Pancreas (tissue), 10 donors: ENCODE measurements at regions not wholly inside any gene's neighbourhood (a gene's known extent, or its start where the extent isn't known, plus 50 kb on each side); places are given as distances from the start of the nearest gene placed in this dataset.

Source experiments
- ATAC-seq, 4 donors: fragments of 200-7000 bp; cut with Tn5 transposase; one replicate each; pipeline versions ENCODE4 v1.8.0 to v1.9.1; 2020; ENCODE audit warnings: mild to moderate bottlenecking in 4 of 4, moderate library complexity in 4 of 4
- DNase-seq, 6 donors: peaks; one replicate each; pipeline ENCODE4 v3.0.0-alpha.2; 2020
- FAIRE-seq: peaks from 2 replicates; lab custom pipeline; 2012; peaks lifted over from hg19 to GRCh38; lab: Jason Lieb, UNC
- H3K27ac ChIP-seq, 4 donors: fragments of 200-600 bp; sonication (generic); 1 replicate in 3 of 4; 2 replicates in 1 of 4; pipeline versions ENCODE4 v1.5.0 to v1.8.0; 2020
- H3K27me3 ChIP-seq, 4 donors: fragments of 200-600 bp; one replicate each; pipeline ENCODE4 v1.8.0; 2021
- H3K36me3 ChIP-seq, 3 donors: fragments of 200-600 bp; sonication (generic) in 1 of 3; one replicate each; pipeline versions ENCODE4 v1.5.0 to v1.8.0; 2020 to 2021
- H3K4me1 ChIP-seq, 3 donors: fragments of 200-600 bp; one replicate each; pipeline ENCODE4 v1.8.0; 2021
- H3K4me3 ChIP-seq, 4 donors: fragments of 200-600 bp; sonication (generic) in 2 of 4; one replicate each; pipeline versions ENCODE4 v1.5.0 to v1.8.0; 2020 to 2021
- H3K9me3 ChIP-seq, 4 donors: fragments of 200-600 bp; one replicate each; pipeline ENCODE4 v1.8.0; 2021
- CTCF ChIP-seq, 4 donors: fragments of 200-600 bp; sonication (generic) in 3 of 4; IDR thresholded peaks; one replicate each; pipeline versions ENCODE4 v1.5.0 to v1.8.0; 2021; ENCODE audit warnings: antibody characterized with exemption in 4 of 4
- WGBS, 2 donors: extraction: QIAGEN DNeasy Blood & Tissue Kit; methylation state at CpG; one replicate each; pipeline ENCODE4 v1.1.7; 2013; 5-methylcytosine and 5-hydroxymethylcytosine counted together
- intact Hi-C, 3 donors: fragments of 100-400 bp; cut with DNase I; formaldehyde crosslinking; loops; one replicate each; pipeline versions ENCODE4 v1.11.1 to v1.14.2; 2022
- donor health status: healthy with polysubstance abuse.
- donor health status: DM: no; HTN: no; CAD: no; lungs with moderate emphysema.
- donor health status: DM: no; HTN: no; CAD: no.
- donor health status: control.
- donor health status: control.
- donor health status: Bipolar disorder and iron deficiency.
- donor health status: DM: yes; HTN: yes; CAD: no.
- donor health status: DM: no; HTN: no; CAD: no.
- donor health status: DM: no; HTN: no; CAD: no.
- donor health status: DM: yes; HTN: yes; CAD: no.

- Histone ChIP-seq H3K4me3 (peak overlapping the region in 3 of 4 donors; percentile 53 to 57 (median 56)), H3K4me1 (peaks cover 0 to 3% (median 0%) of the 10 kb centered on the region in 3 donors), H3K9me3 (no peaks in the 10 kb centered on the region), H3K27ac (no peak overlapping the region), H3K27me3 (no peaks in the 10 kb centered on the region), H3K36me3 (no peaks in the 10 kb centered on the region)
- intact Hi-C loops, result no loop called here
- DNase-seq (no peak), ATAC-seq (peak in 3 of 4 donors; percentile 39 to 48 (median 43)), FAIRE-seq (no peak)
- 62 to 68% methylated on average over 9 of the region's 9 CpGs for WGBS, 2 donors
- no peak for TF ChIP-seq CTCF (IDR thresholded peaks at IDR 0.05)
Measured at GRCh38 chr1:244919320-244920282, 55.3 kb upstream of the HNRNPU start.

GRCh38 chr1:244918421-244919319, 54.3 kb upstream of the HNRNPU start:
- Histone ChIP-seq H3K4me3 (peak overlapping the region; percentile 47 to 57 (median 54)), H3K27me3 (no peaks in the 10 kb centered on the region), H3K27ac (no peak overlapping the region), H3K9me3 (no peaks in the 10 kb centered on the region), H3K4me1 (peaks cover 0 to 3% (median 0%) of the 10 kb centered on the region in 3 donors), H3K36me3 (no peaks in the 10 kb centered on the region)
- peak; percentile 21 to 78 (median 36) for DNase-seq
- peak; percentile 86 to 98 (median 94) for ATAC-seq
- WGBS, 2 donors, result 3% methylated on average over 52 to 62 of the region's 62 CpGs
- TF ChIP-seq CTCF (IDR thresholded peaks at IDR 0.05), result no peak
- FAIRE-seq, result no peak
- intact Hi-C loops, result no loop called here

GRCh38 chr1:244917073-244917670, 52.8 kb upstream of the HNRNPU start:
- no peaks in the 10 kb centered on the region for H3K27me3 ChIP-seq
- H3K4me3 ChIP-seq, result no peak overlapping the region
- ATAC-seq (no peak), FAIRE-seq (no peak), DNase-seq (no peak)
- intact Hi-C loops, result no loop called here
- peaks cover 0 to 3% (median 0%) of the 10 kb centered on the region in 3 donors for H3K4me1 ChIP-seq
- no peaks in the 10 kb centered on the region for H3K36me3 ChIP-seq
- no peaks in the 10 kb centered on the region for H3K9me3 ChIP-seq
- no peak for TF ChIP-seq CTCF (IDR thresholded peaks at IDR 0.05)
- H3K27ac ChIP-seq, result no peak overlapping the region
- 88 to 90% methylated on average over 14 of the region's 14 CpGs for WGBS, 2 donors

GRCh38 chr1:244915736-244916135, 51.4 kb upstream of the HNRNPU start:
- 80 to 82% methylated on average over 7 of the region's 7 CpGs for WGBS, 2 donors
- FAIRE-seq, result no peak
- no peak overlapping the region for H3K4me3 ChIP-seq

More at GRCh38 chr1:244915736-244916135, 51.4 kb upstream of the HNRNPU start:
- intact Hi-C loops, result no loop called here
- ATAC-seq (no peak), DNase-seq (no peak)
- Histone ChIP-seq H3K4me1 (peaks cover 0 to 3% (median 0%) of the 10 kb centered on the region in 3 donors), H3K36me3 (no peaks in the 10 kb centered on the region), H3K27ac (no peak overlapping the region), H3K27me3 (no peaks in the 10 kb centered on the region), H3K9me3 (no peaks in the 10 kb centered on the region)
- TF ChIP-seq CTCF (IDR thresholded peaks at IDR 0.05), result no peak
